GM23248 (cell line): ENCODE measurements at regions not wholly inside any gene's neighbourhood (a gene's known extent, or its start where the extent isn't known, plus 50 kb on each side); places are given as distances from the start of the nearest gene placed in this dataset.

ENCODE experiments used
- EZH2 ChIP-seq: fragments of 200-600 bp; sonication (generic); IDR thresholded peaks from 2 replicates; pipeline ENCODE4 v1.6.1; 2018; ENCODE audit warnings: antibody characterized with exemption, mild to moderate bottlenecking; ENCODE audit not compliant: insufficient read depth, poor library complexity, severe bottlenecking
- EZH2phosphoT487 ChIP-seq: fragments of 200-600 bp; sonication (generic); IDR thresholded peaks from 2 replicates; pipeline ENCODE4 v1.6.1; 2018; ENCODE audit warnings: antibody characterized with exemption, moderate library complexity, mild to moderate bottlenecking, low read depth; ENCODE audit not compliant: insufficient read depth

DNA sequence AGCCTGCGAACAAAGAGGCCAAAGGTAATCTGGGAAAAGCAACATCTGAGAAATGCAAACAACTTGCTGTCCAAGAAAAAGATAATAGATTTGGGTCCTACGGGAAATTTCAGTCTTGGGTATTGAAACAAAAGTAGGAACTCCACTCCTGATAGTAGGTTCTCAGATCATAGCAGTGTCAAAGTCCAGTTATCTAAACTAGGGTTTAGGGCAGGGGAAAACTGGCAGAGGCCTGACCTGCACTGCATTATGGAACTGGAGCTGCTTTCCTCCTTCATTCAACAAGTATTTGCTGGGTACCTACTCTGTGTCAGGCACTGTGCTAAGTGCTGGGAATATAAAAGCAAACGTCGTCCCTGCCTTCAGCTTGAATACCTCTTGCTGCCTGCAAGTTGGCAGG, 60.7 kb upstream of the NGF start:
- TF ChIP-seq EZH2phosphoT487, result no peak
- no peak for TF ChIP-seq EZH2
